NCI-H146 treated with DMSO at 0.1 percent for 48 hours (cell line): ENCODE measurements at regions not wholly inside any gene's neighbourhood (a gene's known extent, or its start where the extent isn't known, plus 50 kb on each side); places are given as distances from the start of the nearest gene placed in this dataset.

Experiments used
- DNase-seq: peaks from one replicate; lab custom pipeline; 2025; ENCODE audit not compliant: unreplicated experiment; lab: John Stamatoyannopoulos, UW

DNA sequence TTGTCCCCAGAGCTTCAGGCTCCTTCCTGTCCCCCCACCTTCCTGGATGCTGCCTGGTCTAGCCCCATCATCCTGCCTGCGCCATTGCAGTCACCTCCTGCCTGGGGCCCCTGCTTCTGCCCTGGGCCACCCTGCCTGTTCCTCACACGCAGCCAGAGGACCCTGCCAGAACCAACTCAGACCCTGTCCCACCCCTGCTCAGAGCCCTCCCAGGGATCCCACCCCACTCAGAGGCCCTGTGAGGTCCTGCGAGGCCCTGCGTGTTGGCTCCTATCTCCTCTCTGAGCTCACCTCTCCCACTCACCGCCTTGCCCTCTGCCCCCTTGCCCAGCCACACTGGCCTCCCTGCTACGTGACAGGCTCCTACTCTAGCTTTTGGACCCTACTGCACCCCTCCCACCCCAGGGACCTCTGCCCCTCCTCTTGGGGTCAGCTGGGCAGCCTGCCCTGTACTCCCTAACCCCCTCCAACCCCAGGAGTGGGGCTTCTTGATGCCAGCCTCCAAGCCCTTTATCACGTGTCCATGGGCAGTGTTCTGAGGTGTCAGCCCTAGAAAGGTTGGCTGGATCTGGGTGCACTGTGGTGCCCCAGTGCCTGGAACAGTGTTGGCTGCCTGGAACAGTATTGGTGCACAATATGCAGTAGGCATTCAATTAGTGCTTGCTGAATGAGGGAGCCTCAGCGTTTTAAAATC is 68.3 kb downstream of the CEBPB start:
- no peak for DNase-seq

DNA sequence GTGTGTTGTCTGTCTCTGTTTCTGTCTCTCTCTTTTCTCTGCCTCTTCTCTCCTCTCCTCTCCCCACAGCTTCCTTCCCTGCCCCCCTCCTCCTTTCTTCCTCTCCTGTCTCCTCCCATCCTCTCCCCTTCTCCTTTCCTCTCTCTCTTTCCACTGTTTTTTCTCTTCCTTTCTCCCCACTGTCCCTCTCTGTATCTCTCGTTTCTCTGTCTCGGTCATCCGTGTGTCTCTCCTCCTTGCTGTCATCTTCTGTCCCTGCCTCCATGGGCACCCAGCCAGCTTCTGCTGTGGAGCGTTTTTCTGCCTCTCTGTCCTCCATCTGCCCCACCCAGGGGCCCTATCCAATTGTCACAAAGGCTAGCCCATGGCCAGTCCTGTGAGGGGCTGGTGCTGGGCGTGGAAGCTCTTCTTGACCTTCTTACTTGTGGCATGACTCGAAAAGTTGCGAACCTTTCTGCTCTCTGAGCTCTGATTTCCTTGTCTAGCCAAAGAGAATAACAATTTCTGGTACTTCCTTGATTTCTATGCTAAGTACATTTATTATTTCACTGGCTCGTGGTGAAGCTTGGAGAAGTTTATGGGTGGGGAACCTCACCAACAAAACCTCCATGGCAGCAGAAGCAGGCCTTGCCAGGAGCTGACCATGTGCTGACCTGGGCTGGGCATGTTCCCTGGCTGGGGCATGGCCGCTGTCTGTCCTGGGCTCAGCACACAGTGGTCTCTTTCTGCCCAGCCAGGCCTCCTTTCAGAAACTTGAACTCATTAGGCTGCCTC is 69.3 kb downstream of the CEBPB start:
- DNase-seq: no peak

DNA sequence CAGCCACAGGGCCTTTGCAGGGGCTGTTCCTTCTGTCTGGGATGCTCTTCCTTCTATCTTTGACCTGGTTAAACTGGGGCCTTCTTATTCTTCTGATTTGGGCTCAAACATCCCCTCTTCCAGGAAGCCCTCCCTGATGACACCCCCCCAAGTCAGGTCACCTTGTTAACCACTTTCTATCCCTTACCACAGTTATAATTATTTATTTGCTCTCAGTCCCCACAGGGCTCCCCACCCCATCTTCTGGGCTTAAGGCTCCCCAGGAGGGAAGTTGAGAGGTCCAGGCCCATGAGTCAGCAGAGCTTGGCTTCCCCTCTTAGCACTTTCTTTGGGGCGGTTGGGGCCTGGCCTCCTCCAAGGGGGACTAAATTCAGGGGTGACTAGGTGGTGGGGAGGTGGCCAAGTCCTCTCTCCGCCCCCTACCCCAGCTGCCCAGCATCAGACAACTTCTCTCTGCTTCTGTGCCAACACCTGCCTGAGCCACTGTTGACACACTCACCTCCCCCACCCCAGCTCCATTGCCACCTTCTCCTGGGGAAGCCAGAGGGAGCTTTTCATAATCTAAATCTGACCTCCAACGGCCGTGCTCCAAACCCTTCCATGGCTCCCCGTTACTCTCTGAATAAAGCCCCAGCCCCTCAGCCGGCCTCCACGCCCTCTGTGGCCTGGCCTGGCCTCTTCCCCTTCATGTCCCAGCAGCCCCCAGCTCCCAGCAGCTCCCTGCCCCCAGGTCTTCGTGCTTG is 70.0 kb downstream of the CEBPB start:
- no peak for DNase-seq

DNA sequence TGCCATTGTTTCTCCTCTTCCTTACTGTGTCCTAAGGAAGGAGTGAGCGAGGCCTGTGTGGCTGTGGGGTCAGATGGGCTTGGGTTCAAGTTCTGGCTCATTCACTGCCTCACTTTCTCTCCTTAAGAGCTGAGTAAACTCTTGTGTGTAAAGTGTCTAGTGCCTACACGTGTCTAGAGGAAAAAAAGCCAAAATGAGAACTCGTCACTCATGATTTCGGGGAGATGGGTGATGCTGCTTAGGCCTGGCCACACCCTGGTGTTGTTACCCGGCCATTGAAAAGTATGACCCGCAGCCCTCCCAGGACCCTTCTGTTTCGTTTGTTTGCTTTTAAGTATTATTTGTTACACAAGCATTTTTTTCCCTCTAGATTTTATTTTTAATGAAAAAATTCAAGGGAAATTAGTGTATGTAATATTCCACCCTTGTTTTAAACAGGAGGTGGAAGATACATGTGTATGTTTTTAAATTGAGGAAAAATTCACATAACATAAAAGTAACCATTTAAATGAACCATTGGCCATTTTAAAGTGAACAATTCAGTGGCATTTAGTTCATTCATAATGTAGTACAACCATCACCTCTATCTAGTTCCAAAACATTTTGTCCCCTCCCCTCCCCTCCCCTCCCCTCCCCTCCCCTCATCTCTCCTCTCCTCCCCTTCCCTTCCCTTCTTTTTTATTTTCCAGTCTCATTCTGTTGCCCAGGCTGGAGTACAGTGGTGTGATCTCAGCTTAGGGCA is 71.0 kb downstream of the CEBPB start:
- DNase-seq: no peak

DNA sequence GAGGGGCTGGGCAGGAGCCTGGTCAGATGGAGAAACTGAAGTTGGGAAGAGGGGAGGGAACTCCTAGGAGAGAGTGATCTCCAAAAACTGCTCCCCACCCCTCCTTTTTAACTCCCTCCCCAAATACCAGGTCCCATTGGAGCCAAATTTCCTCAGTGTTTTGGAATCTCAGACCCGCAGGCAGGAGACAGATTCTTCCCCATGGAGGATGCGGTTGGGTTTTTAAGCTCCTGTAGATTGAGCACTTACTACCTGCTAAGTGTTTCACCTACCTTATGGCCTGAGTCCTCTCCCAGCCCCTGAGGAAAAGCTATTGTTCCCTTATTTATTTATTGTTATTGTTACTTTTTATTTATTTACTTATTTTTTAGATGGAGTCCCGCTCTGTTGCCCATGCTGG is 73.2 kb downstream of the CEBPB start:
- no peak for DNase-seq

DNA sequence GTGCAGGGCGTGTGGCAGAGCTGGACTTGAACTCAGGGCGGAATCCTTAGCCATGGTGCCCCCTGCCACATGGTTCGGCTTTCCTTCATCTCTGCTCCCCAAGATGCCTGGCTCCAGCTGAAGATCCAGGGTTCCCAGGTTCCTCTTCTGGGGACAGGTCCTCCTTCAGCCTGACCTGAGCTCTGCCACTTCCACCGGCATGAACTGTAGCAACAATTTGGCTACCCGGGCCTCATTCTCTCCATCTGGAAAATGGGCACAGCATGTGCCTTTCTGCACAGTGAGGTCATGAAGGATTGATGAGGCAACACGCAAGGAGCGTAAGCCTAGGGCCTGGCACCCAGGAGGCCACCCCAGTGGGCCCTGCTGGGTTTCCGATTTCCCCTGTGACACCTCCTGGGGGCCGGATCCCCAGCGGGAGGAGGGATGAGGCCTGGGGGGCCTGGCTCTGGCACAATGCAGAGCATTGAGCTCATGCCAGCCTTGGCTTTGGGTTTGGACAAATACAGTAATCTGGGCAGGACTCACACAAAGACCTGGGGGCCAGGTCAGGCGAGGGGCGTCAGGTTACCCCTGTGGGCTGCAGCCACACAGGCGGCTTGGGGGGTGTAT is 74.0 kb downstream of the CEBPB start:
- no peak for DNase-seq

DNA sequence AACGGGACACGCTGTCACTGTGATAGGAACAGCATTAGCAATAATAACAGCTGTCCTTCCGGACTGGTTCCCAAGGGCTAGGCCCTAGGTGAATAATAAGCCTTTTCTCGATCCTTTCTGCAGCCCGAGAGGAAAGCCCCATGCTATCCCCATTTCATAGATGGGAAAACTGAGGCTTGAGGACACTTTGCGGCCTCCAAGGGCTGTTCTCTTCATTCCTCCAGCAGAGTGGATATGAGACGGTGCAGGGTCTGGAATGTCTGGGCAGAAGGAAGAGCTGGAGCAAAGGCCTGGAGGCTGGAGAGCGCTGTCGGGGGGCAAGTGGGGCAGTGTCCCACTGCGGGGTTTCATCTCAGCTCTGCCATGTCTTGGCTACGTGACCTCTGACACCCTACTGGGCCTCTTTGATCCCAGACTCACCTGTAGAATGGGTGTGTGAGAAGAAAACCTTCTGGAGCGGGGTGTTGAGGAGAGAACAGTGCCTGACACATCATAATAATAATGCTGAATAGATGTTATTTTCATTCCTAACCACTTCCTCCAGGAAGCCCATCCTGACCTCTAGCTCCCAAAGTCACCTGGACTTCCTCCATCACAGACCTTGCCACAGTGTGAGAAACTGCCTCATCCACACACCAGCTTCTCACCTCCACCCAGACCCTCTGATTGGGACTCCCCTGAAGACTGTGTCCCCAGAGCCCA is 74.8 kb downstream of the CEBPB start:
- no peak for DNase-seq

DNA sequence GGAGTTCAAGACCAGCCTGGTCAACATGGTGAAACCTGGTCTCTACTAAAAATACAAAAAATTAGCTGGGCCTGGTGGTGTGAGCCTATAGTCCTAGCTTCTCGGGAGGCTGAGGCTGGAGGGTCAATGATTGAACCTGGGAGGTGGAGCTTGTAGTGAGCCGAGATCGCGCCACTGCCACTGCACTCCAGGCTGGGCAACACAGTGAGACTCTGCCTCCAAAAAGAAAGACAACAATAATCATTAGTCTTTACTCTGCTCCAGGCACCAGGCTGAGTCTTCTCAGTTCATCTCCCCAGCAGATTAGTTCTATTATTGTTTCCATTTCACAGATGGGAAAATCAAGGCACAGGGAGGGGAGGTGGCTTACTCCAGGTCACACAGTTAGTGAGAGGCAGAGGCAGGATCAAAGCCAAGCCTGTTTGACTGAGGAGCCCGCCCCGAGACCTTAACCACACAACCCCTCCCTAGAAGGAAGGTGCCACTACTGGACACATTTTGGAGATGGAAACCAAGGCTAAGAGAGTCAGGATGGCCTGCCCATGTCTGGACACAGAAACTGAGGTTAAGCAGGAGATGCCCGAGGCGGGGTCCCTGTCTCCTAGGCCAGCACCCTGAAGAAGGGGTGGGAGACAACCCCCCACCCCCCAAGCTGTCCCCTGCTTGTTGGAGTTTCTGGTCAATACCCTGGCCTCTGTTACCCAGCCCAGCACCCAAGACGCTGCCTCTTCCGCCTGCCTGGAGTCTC is 75.8 kb downstream of the CEBPB start:
- no peak for DNase-seq

DNA sequence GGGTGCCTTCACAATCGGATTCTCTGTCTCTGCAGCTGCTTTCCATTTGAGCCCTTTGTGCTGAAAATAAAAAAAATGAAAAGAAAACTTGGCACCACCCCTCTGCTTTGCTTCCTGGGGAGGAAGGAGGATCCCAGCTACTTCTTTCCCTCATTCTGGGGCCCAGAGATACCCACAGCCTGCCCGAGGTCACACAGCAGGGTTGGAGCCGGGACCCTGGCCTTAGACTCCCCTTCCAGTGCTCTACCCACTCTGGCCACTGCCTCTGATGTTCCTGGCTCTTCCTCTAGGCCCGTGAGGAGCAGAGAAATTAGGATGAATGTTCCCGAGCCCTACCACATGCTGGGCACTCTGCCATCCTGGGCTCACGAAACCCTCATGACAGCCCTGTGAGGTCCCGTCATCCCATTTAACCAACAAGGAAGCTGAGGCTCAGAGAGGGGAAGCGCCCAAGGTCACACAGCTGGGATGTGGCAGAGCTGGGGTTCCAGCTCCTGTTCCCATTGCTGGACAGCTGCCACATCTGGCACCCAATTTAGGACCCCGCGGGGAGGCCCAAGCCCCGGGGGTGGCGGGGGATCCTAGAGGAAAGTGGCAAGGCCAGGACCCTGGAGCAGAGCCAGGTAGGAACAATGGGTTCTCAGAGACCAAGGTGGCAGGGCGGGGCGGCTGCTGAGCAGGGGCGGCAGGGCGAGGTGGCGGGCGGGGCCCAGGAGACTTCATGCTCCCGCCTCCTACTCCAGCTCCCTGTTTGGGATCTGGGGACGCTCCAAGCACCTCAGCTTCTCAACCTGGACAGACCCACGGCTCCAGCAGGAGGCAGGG is 76.6 kb downstream of the CEBPB start:
- no peak for DNase-seq

DNA sequence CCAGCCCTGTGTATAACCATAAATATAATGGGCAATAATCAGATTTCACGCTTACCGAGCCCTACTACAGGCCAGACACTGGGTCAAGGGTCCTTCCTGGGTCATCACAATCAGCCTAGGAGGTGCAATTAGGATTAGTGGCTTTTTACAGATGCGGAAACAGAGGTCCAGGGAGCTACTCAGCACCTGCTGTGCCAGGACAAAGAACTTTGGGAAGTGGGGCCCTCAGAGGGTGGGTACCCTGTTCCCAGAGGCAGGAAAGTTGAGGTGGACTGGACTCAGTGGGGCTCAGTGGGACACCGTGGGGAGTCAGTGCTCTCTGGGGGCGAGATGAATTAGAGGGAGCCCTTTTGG is 77.2 kb downstream of the CEBPB start:
- DNase-seq: no peak

DNA sequence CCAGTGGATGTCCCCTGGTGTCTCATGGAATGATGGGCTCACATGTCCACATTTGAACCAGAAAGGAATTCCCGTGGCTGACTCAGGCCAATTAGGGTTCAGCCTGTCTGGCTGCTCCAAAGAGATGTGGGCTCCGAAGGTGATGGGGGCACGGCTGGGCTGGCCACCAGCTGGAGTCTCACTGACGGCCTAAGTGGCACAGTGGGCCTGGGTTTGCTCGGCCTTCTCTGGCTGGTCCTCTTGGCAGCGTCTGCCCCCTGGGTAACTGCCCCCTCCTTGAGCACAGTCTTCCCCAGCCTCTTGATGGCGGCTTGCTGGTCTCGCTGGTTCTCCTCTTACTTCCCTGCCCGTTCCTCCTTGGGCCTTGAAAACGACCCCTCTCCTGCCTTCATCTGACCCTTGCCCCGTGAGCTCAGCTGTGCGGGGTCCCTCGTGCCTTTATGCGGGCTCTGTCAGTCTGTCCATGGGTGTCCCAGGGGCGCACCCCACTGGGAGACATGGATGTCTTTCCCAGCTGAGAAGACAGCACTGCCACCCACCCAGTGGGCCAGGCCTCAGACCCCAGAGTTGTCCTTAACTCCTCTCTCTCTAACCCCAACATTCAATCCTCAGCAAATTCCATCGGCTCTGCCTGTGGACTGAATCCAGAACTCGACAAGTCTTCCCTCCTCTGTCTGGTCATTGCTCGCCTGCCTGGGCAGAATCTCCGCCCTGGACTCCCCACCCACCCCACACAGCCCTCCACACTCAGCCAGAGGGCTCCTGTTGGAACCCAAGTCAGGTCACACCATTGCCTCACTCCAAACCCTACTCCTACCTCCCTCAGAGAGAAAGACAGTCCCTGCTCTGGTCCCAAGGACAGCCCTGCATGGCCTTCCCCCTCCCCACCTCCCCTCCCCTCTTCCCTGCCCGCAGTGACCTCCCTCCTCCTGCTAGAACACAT is 78.7 kb downstream of the CEBPB start:
- DNase-seq: no peak

DNA sequence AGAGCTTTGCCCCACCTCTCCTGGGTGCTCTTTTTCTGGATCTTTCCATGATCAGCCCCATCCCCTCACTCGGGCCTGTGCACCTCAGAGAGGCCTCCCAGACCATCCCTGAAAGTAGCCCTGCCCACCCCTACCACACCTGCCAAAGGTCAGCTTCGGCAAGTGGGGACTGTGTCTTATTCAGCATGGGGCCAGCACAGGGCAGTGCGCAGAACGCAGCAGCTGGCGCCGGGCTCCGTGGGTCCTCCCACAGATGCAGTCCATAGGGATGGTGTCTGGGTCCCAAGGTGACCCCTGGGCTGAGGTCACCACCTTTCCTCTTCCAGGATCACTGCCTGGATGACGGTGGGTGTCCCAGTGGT is 79.4 kb downstream of the CEBPB start:
- no peak for DNase-seq

DNA sequence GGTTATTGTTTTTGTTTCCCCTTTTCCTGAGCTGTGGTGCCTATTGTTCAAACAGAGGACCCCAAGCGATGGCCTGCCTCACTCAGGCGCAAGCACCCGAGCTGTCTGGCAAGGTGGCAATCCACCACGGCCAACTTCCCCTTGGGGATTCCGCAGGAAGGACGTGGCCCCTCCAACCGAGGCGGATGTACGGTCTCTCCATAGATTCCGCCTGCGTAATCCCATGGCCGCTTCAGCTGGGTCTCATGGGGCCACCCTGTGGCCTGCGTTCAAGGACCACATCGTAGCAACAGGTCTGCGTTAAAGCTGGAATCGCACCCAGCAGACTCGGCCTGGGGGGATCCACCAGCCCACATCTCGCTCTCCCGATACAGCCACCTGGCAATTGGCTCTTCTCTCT is 79.9 kb downstream of the CEBPB start:
- DNase-seq: no peak

DNA sequence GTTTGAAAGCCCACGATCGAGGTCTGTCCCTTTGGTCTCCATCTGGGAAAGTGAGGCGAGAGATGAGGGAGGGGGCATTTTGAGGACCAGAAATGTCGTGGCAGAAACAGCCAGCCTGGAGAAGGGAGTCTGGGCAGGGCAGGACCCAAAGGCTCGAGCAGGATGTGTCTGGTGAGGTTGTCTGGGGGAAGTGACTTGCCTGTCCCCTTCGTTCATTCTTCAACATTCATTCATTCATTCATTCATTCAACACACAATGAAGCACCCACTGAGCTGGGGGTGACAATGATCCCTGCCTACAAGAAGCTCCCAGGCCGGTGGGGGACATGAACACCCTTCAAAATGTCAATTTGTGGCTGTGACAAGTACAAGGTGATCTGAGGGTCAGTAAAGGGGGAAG is 80.5 kb downstream of the CEBPB start:
- no peak for DNase-seq

DNA sequence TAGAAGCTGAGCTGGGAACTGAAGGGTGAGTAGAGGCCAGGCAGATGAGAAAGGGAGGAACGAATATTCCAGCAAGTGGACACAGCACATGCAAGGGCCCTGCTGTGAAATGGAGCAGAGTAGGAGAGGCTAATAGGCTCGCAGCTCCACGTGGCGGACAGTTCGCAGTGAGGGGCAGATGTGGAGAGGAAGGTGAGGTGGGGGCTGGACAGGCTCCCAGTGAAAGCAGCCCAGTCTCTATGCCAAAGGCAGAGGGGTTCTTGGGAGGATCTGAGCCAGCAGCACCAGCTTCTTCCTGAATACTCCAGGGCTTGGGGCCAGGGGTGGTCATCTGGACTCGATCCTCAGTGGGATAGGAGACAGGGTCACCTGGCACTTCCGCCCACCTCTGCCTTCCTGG is 81.0 kb downstream of the CEBPB start:
- DNase-seq: no peak

DNA sequence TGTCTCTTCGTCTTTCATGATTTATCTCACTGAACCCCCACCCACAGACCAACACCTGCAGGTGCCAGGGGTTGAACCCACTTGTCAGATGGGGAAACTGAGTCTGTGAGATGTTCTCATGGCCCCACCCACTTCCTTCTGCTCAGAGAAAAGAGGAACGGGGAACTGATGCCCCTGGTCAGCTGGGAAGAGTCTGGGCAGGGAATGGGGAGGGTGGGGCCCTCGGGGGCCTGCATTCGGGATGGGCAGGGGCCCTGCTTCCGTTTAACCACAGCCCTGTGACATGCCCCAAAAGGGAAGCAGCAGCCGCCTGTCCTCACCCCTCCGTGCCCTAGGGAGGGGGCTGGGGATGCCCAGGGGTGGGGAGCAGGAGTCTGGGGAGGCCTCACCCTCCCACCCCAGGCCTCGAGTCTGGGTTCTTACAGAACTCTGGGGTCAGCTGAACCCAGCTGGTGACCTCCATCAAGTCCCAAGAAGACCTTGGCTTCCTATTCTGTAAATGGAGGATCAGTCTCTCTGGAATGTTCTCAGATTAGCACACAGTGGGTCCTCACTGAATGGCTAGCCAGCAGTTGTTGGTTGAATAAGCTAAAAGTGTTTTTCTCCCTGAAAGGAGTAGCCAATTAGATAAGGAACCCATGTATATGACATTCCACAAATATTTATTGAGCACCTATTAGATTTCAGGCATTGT is 81.5 kb downstream of the CEBPB start:
- DNase-seq: no peak

DNA sequence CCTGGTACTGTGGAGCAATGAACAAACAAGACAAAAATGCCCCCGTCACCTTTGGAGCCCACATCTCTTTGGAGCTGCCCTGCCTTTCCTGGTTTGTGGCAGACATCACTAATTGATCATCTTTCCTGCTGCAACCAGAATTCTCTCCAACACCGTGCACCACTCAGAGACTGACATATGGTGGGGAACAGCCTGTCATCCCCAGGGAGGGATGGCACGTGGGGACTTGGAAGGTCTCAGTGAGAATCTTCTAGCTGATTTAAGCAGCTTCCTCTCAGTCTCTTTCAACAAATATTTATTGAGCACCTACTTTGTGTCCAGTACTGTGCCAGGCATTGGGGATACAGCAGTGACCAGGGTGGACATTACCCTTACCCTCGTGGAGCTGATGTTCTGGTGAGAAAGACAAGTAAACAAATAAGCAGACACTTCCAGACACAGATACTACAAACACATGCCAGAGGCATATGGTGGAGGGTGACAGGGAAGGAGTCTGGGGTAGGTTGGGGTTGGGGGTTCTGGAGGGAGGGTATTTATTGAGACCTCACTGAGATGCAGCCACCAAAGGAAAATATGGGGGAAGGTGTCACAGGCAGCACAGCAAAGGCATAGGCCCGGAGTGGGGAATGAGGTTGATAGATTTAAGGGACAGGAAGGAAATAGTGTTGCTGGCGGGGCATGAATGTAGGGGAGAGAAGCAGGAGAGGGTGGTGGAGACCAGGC is 82.3 kb downstream of the CEBPB start:
- no peak for DNase-seq
